ENCODE measurements at regions not wholly inside any gene's neighbourhood (a gene's known extent, or its start where the extent isn't known, plus 50 kb on each side); places are given as distances from the start of the nearest gene placed in this dataset.

- TF ChIP-seq CTCF (IDR thresholded peaks at IDR 0.05; ENCODE audit: insufficient read depth, low read length): no peak
- no peak for TF ChIP-seq POLR2AphosphoS5 (IDR thresholded peaks at IDR 0.05; ENCODE audit: low read depth)
- TF ChIP-seq REST (IDR thresholded peaks at IDR 0.05; ENCODE audit: insufficient replicate concordance, low read depth): no peak
- TF ChIP-seq GABPA (IDR thresholded peaks at IDR 0.05; ENCODE audit: low read depth): no peak
- no peak for TF ChIP-seq SPI1 (IDR thresholded peaks at IDR 0.05; ENCODE audit: borderline replicate concordance, low read depth)
- no peaks in the 10 kb centered on the region for H3K27me3 ChIP-seq (ENCODE audit: insufficient read depth, poor library complexity, severe bottlenecking)
- DNase-seq (ENCODE audit: low read depth in 1 of 2, low spot score in 1 of 2): no peak
- no peak overlapping the region for H3K27ac ChIP-seq (replicated peaks)
- no peak overlapping the region for H3K4me3 ChIP-seq (replicated peaks; ENCODE audit: insufficient read depth, low read length)
These were observed 133.9 kb downstream of the C9orf50 start for GRCh38 chr9:129486756-129487657.

GRCh38 chr9:129485145-129485774, 135.6 kb downstream of the C9orf50 start:
- DNase-seq (ENCODE audit: low read depth in 1 of 2, low spot score in 1 of 2): no peak
- no peak for TF ChIP-seq CTCF (IDR thresholded peaks at IDR 0.05; ENCODE audit: insufficient read depth, low read length)
- TF ChIP-seq SPI1 (IDR thresholded peaks at IDR 0.05; ENCODE audit: borderline replicate concordance, low read depth): no peak
- no peak for TF ChIP-seq REST (IDR thresholded peaks at IDR 0.05; ENCODE audit: insufficient replicate concordance, low read depth)
- TF ChIP-seq GABPA (IDR thresholded peaks at IDR 0.05; ENCODE audit: low read depth): no peak
- Histone ChIP-seq H3K4me3 (replicated peaks; ENCODE audit: insufficient read depth, low read length) (no peak overlapping the region), H3K27ac (replicated peaks) (no peak overlapping the region), H3K27me3 (ENCODE audit: insufficient read depth, poor library complexity, severe bottlenecking) (no peaks in the 10 kb centered on the region)

- DNase-seq (ENCODE audit: low read depth in 1 of 2, low spot score in 1 of 2): no peak
- no peak for TF ChIP-seq GABPA (IDR thresholded peaks at IDR 0.05; ENCODE audit: low read depth)
- no peak for TF ChIP-seq CTCF (IDR thresholded peaks at IDR 0.05; ENCODE audit: insufficient read depth, low read length)
- TF ChIP-seq SPI1 (IDR thresholded peaks at IDR 0.05; ENCODE audit: borderline replicate concordance, low read depth): no peak
- TF ChIP-seq POLR2AphosphoS5 (IDR thresholded peaks at IDR 0.05; ENCODE audit: low read depth): no peak
- TF ChIP-seq REST (IDR thresholded peaks at IDR 0.05; ENCODE audit: insufficient replicate concordance, low read depth): no peak
- Histone ChIP-seq H3K4me3 (replicated peaks; ENCODE audit: insufficient read depth, low read length) (no peak overlapping the region), H3K27ac (replicated peaks) (no peak overlapping the region), H3K27me3 (ENCODE audit: insufficient read depth, poor library complexity, severe bottlenecking) (no peaks in the 10 kb centered on the region)
These were observed 136.4 kb downstream of the C9orf50 start for GRCh38 chr9:129484352-129485000.

All from HL-60 (cell line).